ENCODE measurements at regions not wholly inside any gene's neighbourhood (a gene's known extent, or its start where the extent isn't known, plus 50 kb on each side); places are given as distances from the start of the nearest gene placed in this dataset.
"Not testable (repeated sequence)": the region's sequence is repeated elsewhere in the genome, so short reads cannot be mapped to it uniquely, and the experiment has no call there.

GRCh38 chr5:33210221-33210620 lies 230.5 kb upstream of the TARS1 start:
- H3K4me1 Mint-ChIP-seq; H3K36me3 Mint-ChIP-seq (ENCODE audit: low read depth); H3K27ac ChIP-seq (ENCODE audit: low read depth); H3K79me2 ChIP-seq (replicated peaks; ENCODE audit: insufficient read depth); H4K20me1 ChIP-seq (replicated peaks; ENCODE audit: insufficient read depth); H3K27me3 ChIP-seq (ENCODE audit: insufficient read depth); H3K4me3 Mint-ChIP-seq; H3K4me1 ChIP-seq (ENCODE audit: insufficient read depth); H3K27ac Mint-ChIP-seq; DNase-seq (ENCODE audit: low spot score); H3K27me3 Mint-ChIP-seq (ENCODE audit: insufficient read depth, low read depth, poor library complexity); H3K9me3 Mint-ChIP-seq; H3K4me3 ChIP-seq; H3F3A ChIP-seq (replicated peaks; ENCODE audit: low read depth); H3K36me3 ChIP-seq (ENCODE audit: insufficient read depth); H3K9me2 ChIP-seq (ENCODE audit: insufficient read depth); H3K4me2 ChIP-seq; H2AFZ ChIP-seq; ATAC-seq: not testable (repeated sequence)

- peaks cover 3% of the 10 kb centered on the region; the same call in 1 of the 3 replicates for H3K9me3 Mint-ChIP-seq
- ATAC-seq, result no peak
- no peaks in the 10 kb centered on the region for H4K20me1 ChIP-seq (replicated peaks; ENCODE audit: insufficient read depth)
- no peak overlapping the region for H3K4me2 ChIP-seq
- H3K36me3 Mint-ChIP-seq (ENCODE audit: low read depth), result no peaks in the 10 kb centered on the region
- no peak overlapping the region for H3K4me3 ChIP-seq
- peaks cover 8% of the 10 kb centered on the region; the same call in 1 of the 2 replicates for H3K9me2 ChIP-seq (ENCODE audit: insufficient read depth)
- H3K27me3 Mint-ChIP-seq (ENCODE audit: insufficient read depth, low read depth, poor library complexity), result no peaks in the 10 kb centered on the region
- H3K4me3 Mint-ChIP-seq, result no peak overlapping the region
- H3K27me3 ChIP-seq (ENCODE audit: insufficient read depth), result no peaks in the 10 kb centered on the region
- H3K27ac Mint-ChIP-seq, result no peak overlapping the region
- H3K4me1 ChIP-seq (ENCODE audit: insufficient read depth), result no peaks in the 10 kb centered on the region
- no peaks in the 10 kb centered on the region for H3K79me2 ChIP-seq (replicated peaks; ENCODE audit: insufficient read depth)
- no peaks in the 10 kb centered on the region for H3K4me1 Mint-ChIP-seq
- no peak for DNase-seq (ENCODE audit: low spot score)
- H3K27ac ChIP-seq (ENCODE audit: low read depth), result no peak overlapping the region
- no peaks in the 10 kb centered on the region for H3K36me3 ChIP-seq (ENCODE audit: insufficient read depth)
- no peaks in the 10 kb centered on the region for H3F3A ChIP-seq (replicated peaks; ENCODE audit: low read depth)
- no peak overlapping the region for H2AFZ ChIP-seq
- TF ChIP-seq JUNB (IDR thresholded peaks at IDR 0.05; ENCODE audit: unreplicated experiment) (no peak), EZH2phosphoT487 (IDR thresholded peaks at IDR 0.05; ENCODE audit: unreplicated experiment) (no peak), POLR2AphosphoS5 (IDR thresholded peaks at IDR 0.05; ENCODE audit: low read depth) (no peak), CTCF (conservative IDR thresholded peaks at IDR 0.05; ENCODE audit: low read depth in 2 of 2) (no peak), ETS1 (IDR thresholded peaks at IDR 0.05) (no peak), CREB1 (CRISPR knock-in tag; IDR thresholded peaks at IDR 0.05; ENCODE audit: low read depth) (no peak), NANOG (IDR thresholded peaks at IDR 0.05; ENCODE audit: borderline replicate concordance) (no peak), EZH2 (IDR thresholded peaks at IDR 0.05; ENCODE audit: low read depth, unreplicated experiment) (no peak), ZNF462 (CRISPR knock-in tag; IDR thresholded peaks at IDR 0.05) (no peak), ZNF331 (CRISPR knock-in tag; IDR thresholded peaks at IDR 0.05; ENCODE audit: low read depth) (no peak), ZNF114 (CRISPR knock-in tag; IDR thresholded peaks at IDR 0.05) (no peak), STAT1 (IDR thresholded peaks at IDR 0.05; ENCODE audit: unreplicated experiment) (no peak)
These were observed 229.8 kb upstream of the TARS1 start for GRCh38 chr5:33210978-33211377.

All from GM23338 (cell line).